ENCODE measurements at regions not wholly inside any gene's neighbourhood (a gene's known extent, or its start where the extent isn't known, plus 50 kb on each side); places are given as distances from the start of the nearest gene placed in this dataset.

- POLR2A ChIA-PET: no interaction called here
Observed at GRCh38 chr10:36473122-36473521, 652.3 kb upstream of the ANKRD30A start.

More at GRCh38 chr10:36473122-36473521, 652.3 kb upstream of the ANKRD30A start:
- H4K20me1 ChIP-seq (ENCODE audit: insufficient read depth): no peaks in the 10 kb centered on the region; the same call in 1 of the 2 replicates
- H3K27ac ChIP-seq (ENCODE audit: low read depth, low read length): no peak overlapping the region
- TF ChIP-seq REST (IDR thresholded peaks at IDR 0.05; ENCODE audit: low read depth) (no peak), TCF7L2 (IDR thresholded peaks at IDR 0.05; ENCODE audit: borderline replicate concordance, extremely low read depth, insufficient read depth, insufficient read length) (no peak), CBX3 (IDR thresholded peaks at IDR 0.05; ENCODE audit: low read depth) (no peak), EZH2 (IDR thresholded peaks at IDR 0.05) (no peak), JUND (IDR thresholded peaks at IDR 0.05) (no peak), EGR1 (IDR thresholded peaks at IDR 0.05; ENCODE audit: low read depth) (no peak), SRF (IDR thresholded peaks at IDR 0.05; ENCODE audit: low read depth) (no peak), SP1 (IDR thresholded peaks at IDR 0.05; ENCODE audit: low read depth) (no peak), SIN3A (IDR thresholded peaks at IDR 0.05; ENCODE audit: low read depth) (no peak), ZFX (IDR thresholded peaks at IDR 0.05) (no peak)
- ChIA-PET RAD21 (ENCODE audit: low non-redundant PET in 1 of 2, low total read pairs in 2 of 2, uncharacterized antibody in 2 of 2, unreplicated experiment in 2 of 2) (no interaction called here), CTCF (no interaction called here)
- no TSS peak for BruUV-seq (replicated peaks)
- ATAC-seq (no peak), DNase-seq (ENCODE audit: low read depth, low spot score) (no peak)
- no peaks in the 10 kb centered on the region for H3K4me1 ChIP-seq (ENCODE audit: control insufficient read depth in 1 of 2, insufficient read depth in 2 of 2, low read length in 2 of 2)
- no peaks in the 10 kb centered on the region for H3K27me3 ChIP-seq (ENCODE audit: insufficient read depth, low read length)
- H3K9me3 ChIP-seq (ENCODE audit: control insufficient read depth in 1 of 2, insufficient read depth in 1 of 2, low read depth in 1 of 2, low read length in 2 of 2): peaks cover 0 to 12% of the 10 kb centered on the region in 2 experiments; a peak in 2 of 4 replicates
- H3K4me3 ChIP-seq (replicated peaks in 1 of 2; ENCODE audit: low read depth in 1 of 2, low read length in 2 of 2): no peak overlapping the region
- H2AFZ ChIP-seq (ENCODE audit: low read depth, low read length, poor library complexity, severe bottlenecking): no peak overlapping the region
- H3K9me2 ChIP-seq (ENCODE audit: insufficient read depth): no peaks in the 10 kb centered on the region
- no peaks in the 10 kb centered on the region for H3K79me2 ChIP-seq (ENCODE audit: insufficient read depth, low read length)
- H3K9ac ChIP-seq (ENCODE audit: low read length): no peak overlapping the region
- no peak overlapping the region for H3K4me2 ChIP-seq (ENCODE audit: low read length)
- intact Hi-C loops (cut with micrococcal nuclease): no loop called here
- no peaks in the 10 kb centered on the region for H3K36me3 ChIP-seq (ENCODE audit: control insufficient read depth in 1 of 2, insufficient read depth in 2 of 2, low read length in 2 of 2)
